ENCODE measurements at regions not wholly inside any gene's neighbourhood (a gene's known extent, or its start where the extent isn't known, plus 50 kb on each side); places are given as distances from the start of the nearest gene placed in this dataset.

GRCh38 chr3:102974333-102974732 lies 539.5 kb downstream of the ZPLD1 start:
- no peak overlapping the region for H3K9ac ChIP-seq (ENCODE audit: low read length)
- H3K4me3 ChIP-seq (ENCODE audit: low read length): no peak overlapping the region
- H3K36me3 ChIP-seq (ENCODE audit: control insufficient read depth, insufficient read depth, low read length): no peaks in the 10 kb centered on the region

GRCh38 chr3:102979191-102979590 lies 544.4 kb downstream of the ZPLD1 start:
- Histone ChIP-seq H3K9me3 (ENCODE audit: control insufficient read depth, low read length) (no peaks in the 10 kb centered on the region), H3K9ac (ENCODE audit: low read length) (no peak overlapping the region), H3K27me3 (ENCODE audit: control insufficient read depth, insufficient read depth, low read length) (no peaks in the 10 kb centered on the region), H3K4me1 (ENCODE audit: control insufficient read depth, insufficient read depth, low read length) (no peaks in the 10 kb centered on the region), H3K4me3 (ENCODE audit: low read length) (no peak overlapping the region), H3K36me3 (ENCODE audit: control insufficient read depth, insufficient read depth, low read length) (no peaks in the 10 kb centered on the region)

More at GRCh38 chr3:102974333-102974732, 539.5 kb downstream of the ZPLD1 start:
- H3K9me3 ChIP-seq (ENCODE audit: control insufficient read depth, low read length): no peaks in the 10 kb centered on the region
- H3K4me1 ChIP-seq (ENCODE audit: control insufficient read depth, insufficient read depth, low read length): no peaks in the 10 kb centered on the region
- H3K27me3 ChIP-seq (ENCODE audit: control insufficient read depth, insufficient read depth, low read length): no peaks in the 10 kb centered on the region

DNA sequence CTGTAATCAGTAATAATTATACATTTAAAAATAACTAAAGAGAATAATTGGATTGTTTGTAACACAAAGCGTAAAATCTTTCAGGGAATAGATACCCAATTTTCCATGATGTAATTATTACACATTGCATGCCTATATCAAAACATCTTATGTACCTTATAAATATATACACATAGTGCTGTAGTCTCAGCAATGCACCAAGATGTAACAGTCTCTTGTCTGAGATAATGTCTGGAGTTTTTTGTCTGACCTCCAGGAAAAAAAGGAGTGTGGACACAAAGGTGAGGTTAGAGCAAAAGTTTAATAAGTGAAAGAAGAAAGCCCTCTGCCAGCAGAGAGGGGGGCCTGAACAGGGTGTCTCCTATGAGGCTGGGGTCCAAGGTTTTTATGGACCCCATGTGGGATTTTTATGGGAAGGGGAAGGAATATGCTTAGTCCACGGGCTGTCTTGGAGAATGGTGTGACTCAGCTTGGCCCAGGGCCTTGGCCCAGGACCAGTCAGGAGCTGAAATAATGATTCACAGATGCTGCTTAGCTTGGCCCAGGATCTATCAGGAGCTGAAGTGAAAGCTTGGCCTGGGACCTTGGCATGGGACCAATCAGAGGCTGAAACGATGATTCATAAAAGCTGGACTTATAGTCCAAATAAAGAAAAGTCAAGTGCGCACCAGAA lies 545.0 kb downstream of the ZPLD1 start:
- Histone ChIP-seq H3K9ac (ENCODE audit: low read length) (no peak overlapping the region), H3K9me3 (ENCODE audit: control insufficient read depth, low read length) (no peaks in the 10 kb centered on the region), H3K27me3 (ENCODE audit: control insufficient read depth, insufficient read depth, low read length) (no peaks in the 10 kb centered on the region), H3K4me1 (ENCODE audit: control insufficient read depth, insufficient read depth, low read length) (no peaks in the 10 kb centered on the region), H3K36me3 (ENCODE audit: control insufficient read depth, insufficient read depth, low read length) (no peaks in the 10 kb centered on the region), H3K4me3 (ENCODE audit: low read length) (no peak overlapping the region)

DNA sequence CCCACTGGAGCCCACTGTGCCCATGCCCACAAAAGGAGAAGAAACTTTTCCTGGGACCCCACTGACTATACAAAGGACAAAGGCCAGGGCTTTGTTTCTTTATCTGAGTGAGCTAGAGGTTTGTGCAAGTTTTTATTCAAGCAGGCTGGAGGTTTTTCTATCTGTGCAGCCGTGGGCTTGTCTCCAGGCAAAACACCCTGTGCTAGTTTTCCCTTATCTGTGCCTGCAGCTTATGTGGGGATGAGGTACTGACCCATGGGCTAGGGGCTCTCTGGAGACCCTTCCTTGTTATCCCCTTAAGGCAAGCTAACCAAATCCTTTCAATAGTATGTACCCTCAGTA lies 545.5 kb downstream of the ZPLD1 start:
- Histone ChIP-seq H3K9ac (ENCODE audit: low read length) (no peak overlapping the region), H3K36me3 (ENCODE audit: control insufficient read depth, insufficient read depth, low read length) (no peaks in the 10 kb centered on the region), H3K9me3 (ENCODE audit: control insufficient read depth, low read length) (no peaks in the 10 kb centered on the region), H3K4me3 (ENCODE audit: low read length) (no peak overlapping the region), H3K4me1 (ENCODE audit: control insufficient read depth, insufficient read depth, low read length) (no peaks in the 10 kb centered on the region), H3K27me3 (ENCODE audit: control insufficient read depth, insufficient read depth, low read length) (no peaks in the 10 kb centered on the region)

- no peaks in the 10 kb centered on the region for H3K36me3 ChIP-seq (ENCODE audit: control insufficient read depth, insufficient read depth, low read length)
- H3K4me1 ChIP-seq (ENCODE audit: control insufficient read depth, insufficient read depth, low read length): no peaks in the 10 kb centered on the region
- H3K9ac ChIP-seq (ENCODE audit: low read length): no peak overlapping the region
- H3K9me3 ChIP-seq (ENCODE audit: control insufficient read depth, low read length): no peaks in the 10 kb centered on the region
- no peaks in the 10 kb centered on the region for H3K27me3 ChIP-seq (ENCODE audit: control insufficient read depth, insufficient read depth, low read length)
- H3K4me3 ChIP-seq (ENCODE audit: low read length): no peak overlapping the region
Observed at GRCh38 chr3:103002425-103003176, 567.8 kb downstream of the ZPLD1 start.

DNA sequence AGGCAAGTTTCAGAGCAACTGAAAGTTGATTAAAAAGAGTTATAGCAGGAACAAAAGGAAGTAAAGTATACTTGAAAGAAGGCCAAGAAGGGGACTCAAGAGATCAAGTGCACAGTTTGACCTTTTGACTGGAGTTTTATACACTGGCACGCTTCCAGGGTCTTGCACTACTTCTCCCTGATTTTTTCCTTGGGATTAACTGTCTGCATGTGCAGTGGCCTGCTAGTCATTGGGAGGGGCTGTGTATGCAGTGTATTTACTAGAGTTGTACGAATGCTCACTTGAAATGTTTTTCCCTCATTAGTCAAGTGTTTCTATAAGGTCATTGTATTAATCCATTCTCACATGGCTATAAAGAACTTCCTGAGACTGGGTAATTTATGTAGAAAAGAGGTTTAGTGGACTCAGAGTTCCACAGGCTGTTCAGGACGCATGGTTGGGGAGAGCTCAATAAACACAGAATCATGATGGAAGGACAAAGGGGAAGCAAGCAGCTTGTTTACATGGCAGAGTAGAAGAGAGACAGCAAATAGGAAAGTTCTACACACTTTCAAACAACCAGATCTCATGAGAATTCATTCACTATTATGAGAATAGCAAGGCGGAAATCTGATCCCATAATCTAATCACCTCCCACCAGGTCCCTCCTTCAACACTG lies 571.8 kb downstream of the ZPLD1 start:
- Histone ChIP-seq H3K9me3 (ENCODE audit: control insufficient read depth, low read length) (no peaks in the 10 kb centered on the region), H3K4me3 (ENCODE audit: low read length) (no peak overlapping the region), H3K36me3 (ENCODE audit: control insufficient read depth, insufficient read depth, low read length) (no peaks in the 10 kb centered on the region), H3K27me3 (ENCODE audit: control insufficient read depth, insufficient read depth, low read length) (no peaks in the 10 kb centered on the region), H3K4me1 (ENCODE audit: control insufficient read depth, insufficient read depth, low read length) (no peaks in the 10 kb centered on the region), H3K9ac (ENCODE audit: low read length) (no peak overlapping the region)

GRCh38 chr3:103009609-103010008 lies 574.8 kb downstream of the ZPLD1 start:
- Histone ChIP-seq H3K4me1 (ENCODE audit: control insufficient read depth, insufficient read depth, low read length) (no peaks in the 10 kb centered on the region), H3K27me3 (ENCODE audit: control insufficient read depth, insufficient read depth, low read length) (no peaks in the 10 kb centered on the region), H3K36me3 (ENCODE audit: control insufficient read depth, insufficient read depth, low read length) (no peaks in the 10 kb centered on the region), H3K9me3 (ENCODE audit: control insufficient read depth, low read length) (no peaks in the 10 kb centered on the region), H3K9ac (ENCODE audit: low read length) (no peak overlapping the region), H3K4me3 (ENCODE audit: low read length) (no peak overlapping the region)

GRCh38 chr3:103025880-103026279 lies 591.1 kb downstream of the ZPLD1 start:
- Histone ChIP-seq H3K36me3 (ENCODE audit: control insufficient read depth, insufficient read depth, low read length) (no peaks in the 10 kb centered on the region), H3K4me3 (ENCODE audit: low read length) (no peak overlapping the region), H3K9ac (ENCODE audit: low read length) (no peak overlapping the region), H3K27me3 (ENCODE audit: control insufficient read depth, insufficient read depth, low read length) (no peaks in the 10 kb centered on the region), H3K9me3 (ENCODE audit: control insufficient read depth, low read length) (no peaks in the 10 kb centered on the region), H3K4me1 (ENCODE audit: control insufficient read depth, insufficient read depth, low read length) (no peaks in the 10 kb centered on the region)

- Histone ChIP-seq H3K27me3 (ENCODE audit: control insufficient read depth, insufficient read depth, low read length) (no peaks in the 10 kb centered on the region), H3K4me3 (ENCODE audit: low read length) (no peak overlapping the region), H3K4me1 (ENCODE audit: control insufficient read depth, insufficient read depth, low read length) (no peaks in the 10 kb centered on the region), H3K9ac (ENCODE audit: low read length) (no peak overlapping the region), H3K9me3 (ENCODE audit: control insufficient read depth, low read length) (no peaks in the 10 kb centered on the region), H3K36me3 (ENCODE audit: control insufficient read depth, insufficient read depth, low read length) (no peaks in the 10 kb centered on the region)
Observed at GRCh38 chr3:103033841-103034240, 599.0 kb downstream of the ZPLD1 start.

GRCh38 chr3:103047640-103048039 lies 612.8 kb downstream of the ZPLD1 start:
- Histone ChIP-seq H3K9ac (ENCODE audit: low read length) (no peak overlapping the region), H3K27me3 (ENCODE audit: control insufficient read depth, insufficient read depth, low read length) (no peaks in the 10 kb centered on the region)

DNA sequence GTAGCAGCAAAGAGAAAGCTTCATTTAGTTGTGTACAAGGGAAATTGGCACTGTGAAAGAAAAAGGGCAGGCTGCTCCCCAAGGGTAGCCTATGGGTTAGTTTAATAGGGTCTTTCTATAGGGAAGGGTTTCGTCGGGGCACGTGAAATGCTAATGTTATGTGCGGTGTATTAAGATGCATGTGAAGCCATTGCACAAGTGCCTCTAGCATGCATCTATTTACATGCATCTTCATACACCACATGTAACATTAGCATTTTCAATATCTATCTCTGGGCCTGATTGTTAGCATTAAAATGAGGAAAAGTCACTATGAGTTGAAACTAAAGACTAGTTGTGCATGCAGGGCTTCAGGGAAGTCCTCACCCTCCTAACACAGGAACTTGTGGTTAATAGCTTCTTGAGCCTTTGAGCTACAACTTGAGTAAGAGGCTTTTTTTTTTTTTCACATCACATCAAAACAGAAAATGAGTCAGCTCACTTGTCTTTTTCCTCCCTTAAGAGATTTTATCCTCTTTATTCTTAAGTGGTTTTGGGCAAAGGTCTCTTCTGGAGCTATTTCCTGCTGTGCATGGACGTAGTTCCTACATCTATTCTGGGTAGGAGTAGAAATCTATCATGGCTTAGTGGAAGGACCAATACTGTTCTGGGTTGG lies 613.4 kb downstream of the ZPLD1 start:
- no peaks in the 10 kb centered on the region for H3K4me1 ChIP-seq (ENCODE audit: control insufficient read depth, insufficient read depth, low read length)
- H3K36me3 ChIP-seq (ENCODE audit: control insufficient read depth, insufficient read depth, low read length): no peaks in the 10 kb centered on the region
- H3K4me3 ChIP-seq (ENCODE audit: low read length): no peak overlapping the region
- H3K27me3 ChIP-seq (ENCODE audit: control insufficient read depth, insufficient read depth, low read length): no peaks in the 10 kb centered on the region
- H3K9me3 ChIP-seq (ENCODE audit: control insufficient read depth, low read length): no peaks in the 10 kb centered on the region
- no peak overlapping the region for H3K9ac ChIP-seq (ENCODE audit: low read length)

More at GRCh38 chr3:103047640-103048039, 612.8 kb downstream of the ZPLD1 start:
- Histone ChIP-seq H3K36me3 (ENCODE audit: control insufficient read depth, insufficient read depth, low read length) (no peaks in the 10 kb centered on the region), H3K9me3 (ENCODE audit: control insufficient read depth, low read length) (no peaks in the 10 kb centered on the region), H3K4me3 (ENCODE audit: low read length) (no peak overlapping the region), H3K4me1 (ENCODE audit: control insufficient read depth, insufficient read depth, low read length) (no peaks in the 10 kb centered on the region)
